Breast epithelium (tissue), 4 donors: ENCODE measurements at regions not wholly inside any gene's neighbourhood (a gene's known extent, or its start where the extent isn't known, plus 50 kb on each side); places are given as distances from the start of the nearest gene placed in this dataset.
"Not testable (repeated sequence)": the region's sequence is repeated elsewhere in the genome, so short reads cannot be mapped to it uniquely, and the experiment has no call there.

Source experiments
- DNase-seq, 2 donors: peaks; one replicate each; pipeline ENCODE4 v3.0.0-alpha.2; 2019; ENCODE audit warnings: low spot score in 2 of 2
- H3K27ac ChIP-seq, 2 donors: fragments of 200-600 bp; sonication (generic) in 1 of 2; one replicate each; pipeline ENCODE4 v1.5.1; 2016 to 2019; ENCODE audit warnings: mild to moderate bottlenecking in 1 of 2
- H3K27me3 ChIP-seq, 2 donors: fragments of 200-600 bp; sonication (generic) in 1 of 2; one replicate each; pipeline versions ENCODE4 v1.5.1 to v1.6.0; 2017 to 2019; ENCODE audit warnings: control low read depth in 1 of 2, mild to moderate bottlenecking in 1 of 2
- H3K36me3 ChIP-seq: fragments of 200-600 bp; one replicate; pipeline ENCODE4 v1.5.1; 2019
- H3K4me1 ChIP-seq, 2 donors: fragments of 200-600 bp; sonication (generic); one replicate each; pipeline ENCODE4 v1.5.1; 2016 to 2019; ENCODE audit warnings: control low read depth in 1 of 2
- H3K4me3 ChIP-seq, 3 donors: fragments of 200-600 bp; sonication (generic); 1 replicate in 2 of 3; 2 replicates in 1 of 3; pipeline ENCODE4 v1.5.1; 2016 to 2019; ENCODE audit warnings: mild to moderate bottlenecking in 3 of 3, moderate library complexity in 2 of 3
- H3K9me3 ChIP-seq, 2 donors: fragments of 200-600 bp; sonication (generic) in 1 of 2; one replicate each; pipeline ENCODE4 v1.5.1; 2016 to 2019; ENCODE audit warnings: control low read depth in 1 of 2
- CTCF ChIP-seq, 3 donors: fragments of 450-650 bp; IDR thresholded peaks; one replicate each; pipeline ENCODE4 v1.5.1; 2016 to 2017; ENCODE audit warnings: antibody characterized with exemption in 3 of 3, mild to moderate bottlenecking in 3 of 3, moderate library complexity in 3 of 3
- POLR2A ChIP-seq: fragments of 450-650 bp; IDR thresholded peaks from one replicate; pipeline ENCODE4 v1.6.1; 2016; ENCODE audit warnings: antibody characterized with exemption, mild to moderate bottlenecking, moderate library complexity
- POLR2AphosphoS5 ChIP-seq, 3 donors: sonication (generic); formaldehyde crosslinking; IDR thresholded peaks; one replicate each; pipeline ENCODE4 v1.6.1; 2017; ENCODE audit warnings: antibody characterized with exemption in 3 of 3
- intact Hi-C: fragments of 100-400 bp; cut with DNase I; formaldehyde crosslinking; loops from one replicate; pipeline ENCODE4 v1.15.1; 2023; ENCODE audit warnings: low total_unique reads

- no peaks in the 10 kb centered on the region for H3K4me1 ChIP-seq
- no peaks in the 10 kb centered on the region for H3K27me3 ChIP-seq
- intact Hi-C loops = loop anchor here (10.0 kb wide), 1 partner anchor 1622 kb away; no protein-coding TSS in a partner anchor
- no peak overlapping the region for H3K4me3 ChIP-seq
- DNase-seq = no peak
- no peaks in the 10 kb centered on the region for H3K36me3 ChIP-seq
- no peak overlapping the region for H3K27ac ChIP-seq
- TF ChIP-seq POLR2A (no peak), POLR2AphosphoS5 (IDR thresholded peaks at IDR 0.05) (no peak), CTCF (IDR thresholded peaks at IDR 0.05) (no peak)
- no peaks in the 10 kb centered on the region for H3K9me3 ChIP-seq
These were observed 276.2 kb upstream of the HNRNPA3 start for GRCh38 chr2:176936410-176936809.

GRCh38 chr2:176944998-176945397, 267.6 kb upstream of the HNRNPA3 start:
- no peak overlapping the region for H3K4me3 ChIP-seq
- TF ChIP-seq POLR2A = no peak
- TF ChIP-seq CTCF (IDR thresholded peaks at IDR 0.05) = no peak
- TF ChIP-seq POLR2AphosphoS5 (IDR thresholded peaks at IDR 0.05) = no peak
- no peaks in the 10 kb centered on the region for H3K27me3 ChIP-seq
- intact Hi-C loops = no loop called here
- H3K9me3 ChIP-seq = no peaks in the 10 kb centered on the region
- H3K36me3 ChIP-seq = no peaks in the 10 kb centered on the region
- no peak for DNase-seq
- H3K27ac ChIP-seq = no peak overlapping the region
- no peaks in the 10 kb centered on the region for H3K4me1 ChIP-seq

GRCh38 chr2:176947754-176948153, 264.8 kb upstream of the HNRNPA3 start:
- H3K36me3 ChIP-seq = no peaks in the 10 kb centered on the region
- no peaks in the 10 kb centered on the region for H3K9me3 ChIP-seq
- TF ChIP-seq POLR2A = no peak
- no peaks in the 10 kb centered on the region for H3K27me3 ChIP-seq
- H3K4me3 ChIP-seq = no peak overlapping the region
- no peak for DNase-seq
- no peaks in the 10 kb centered on the region for H3K4me1 ChIP-seq
- intact Hi-C loops = no loop called here
- no peak overlapping the region for H3K27ac ChIP-seq

GRCh38 chr2:176951218-176951617, 261.4 kb upstream of the HNRNPA3 start:
- H3K36me3 ChIP-seq, intact Hi-C loops, H3K4me1 ChIP-seq, DNase-seq, H3K4me3 ChIP-seq, H3K27me3 ChIP-seq, H3K9me3 ChIP-seq, H3K27ac ChIP-seq: not testable (repeated sequence)

- Histone ChIP-seq H3K4me1 (no peaks in the 10 kb centered on the region), H3K27me3 (no peaks in the 10 kb centered on the region), H3K4me3 (no peak overlapping the region), H3K36me3 (no peaks in the 10 kb centered on the region), H3K9me3 (no peaks in the 10 kb centered on the region), H3K27ac (no peak overlapping the region)
- no peak for DNase-seq
- TF ChIP-seq POLR2AphosphoS5 (IDR thresholded peaks at IDR 0.05) (no peak), POLR2A (no peak), CTCF (IDR thresholded peaks at IDR 0.05) (no peak)
- intact Hi-C loops = no loop called here
These were observed 255.8 kb upstream of the HNRNPA3 start for GRCh38 chr2:176956791-176957190.

- no peak for DNase-seq
- no peak overlapping the region for H3K4me3 ChIP-seq
- no peaks in the 10 kb centered on the region for H3K4me1 ChIP-seq
- TF ChIP-seq CTCF (IDR thresholded peaks at IDR 0.05) = no peak
- no peak for TF ChIP-seq POLR2AphosphoS5 (IDR thresholded peaks at IDR 0.05)
- no peak for TF ChIP-seq POLR2A
- H3K9me3 ChIP-seq = no peaks in the 10 kb centered on the region
- no peaks in the 10 kb centered on the region for H3K27me3 ChIP-seq
- H3K27ac ChIP-seq = no peak overlapping the region
- H3K36me3 ChIP-seq = no peaks in the 10 kb centered on the region
- intact Hi-C loops = no loop called here
These were observed 253.0 kb upstream of the HNRNPA3 start for GRCh38 chr2:176959614-176960013.
